ENCODE measurements at regions not wholly inside any gene's neighbourhood (a gene's known extent, or its start where the extent isn't known, plus 50 kb on each side); places are given as distances from the start of the nearest gene placed in this dataset.

- no peaks in the 10 kb centered on the region for H3K27me3 ChIP-seq
- no peak for DNase-seq
- H3K4me1 ChIP-seq, result no peaks in the 10 kb centered on the region
- 89 to 97% methylated on average over 3 to 8 of the region's 8 CpGs for WGBS, 2 donors
- H3K4me3 ChIP-seq, result no peak overlapping the region
- TF ChIP-seq POLR2A (IDR thresholded peaks at IDR 0.05), result no peak
- intact Hi-C loops (cut with DNase I; ENCODE audit: low total_unique reads), result no loop called here
- H3K9me3 ChIP-seq, result no peaks in the 10 kb centered on the region
- H3K36me3 ChIP-seq (ENCODE audit: low read depth, missing control alignments), result no peaks in the 10 kb centered on the region
- no peak overlapping the region for H3K27ac ChIP-seq
Observed at GRCh38 chrX:20477836-20478524, 211.3 kb upstream of the RPS6KA3 start.

- H3K4me3 ChIP-seq, result no peak overlapping the region
- TF ChIP-seq, protein P1, sequence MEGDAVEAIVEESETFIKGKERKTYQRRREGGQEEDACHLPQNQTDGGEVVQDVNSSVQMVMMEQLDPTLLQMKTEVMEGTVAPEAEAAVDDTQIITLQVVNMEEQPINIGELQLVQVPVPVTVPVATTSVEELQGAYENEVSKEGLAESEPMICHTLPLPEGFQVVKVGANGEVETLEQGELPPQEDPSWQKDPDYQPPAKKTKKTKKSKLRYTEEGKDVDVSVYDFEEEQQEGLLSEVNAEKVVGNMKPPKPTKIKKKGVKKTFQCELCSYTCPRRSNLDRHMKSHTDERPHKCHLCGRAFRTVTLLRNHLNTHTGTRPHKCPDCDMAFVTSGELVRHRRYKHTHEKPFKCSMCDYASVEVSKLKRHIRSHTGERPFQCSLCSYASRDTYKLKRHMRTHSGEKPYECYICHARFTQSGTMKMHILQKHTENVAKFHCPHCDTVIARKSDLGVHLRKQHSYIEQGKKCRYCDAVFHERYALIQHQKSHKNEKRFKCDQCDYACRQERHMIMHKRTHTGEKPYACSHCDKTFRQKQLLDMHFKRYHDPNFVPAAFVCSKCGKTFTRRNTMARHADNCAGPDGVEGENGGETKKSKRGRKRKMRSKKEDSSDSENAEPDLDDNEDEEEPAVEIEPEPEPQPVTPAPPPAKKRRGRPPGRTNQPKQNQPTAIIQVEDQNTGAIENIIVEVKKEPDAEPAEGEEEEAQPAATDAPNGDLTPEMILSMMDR (IDR thresholded peaks at IDR 0.05), result no peak
- TF ChIP-seq POLR2A (IDR thresholded peaks at IDR 0.05), result no peak
- DNase-seq, result no peak
- H3K27me3 ChIP-seq, result no peaks in the 10 kb centered on the region
- H3K9me3 ChIP-seq, result no peaks in the 10 kb centered on the region
- H3K36me3 ChIP-seq (ENCODE audit: low read depth, missing control alignments), result no peaks in the 10 kb centered on the region
- no peak overlapping the region for H3K27ac ChIP-seq
- intact Hi-C loops (cut with DNase I; ENCODE audit: low total_unique reads), result no loop called here
- no peaks in the 10 kb centered on the region for H3K4me1 ChIP-seq
- 47 to 54% methylated on average over 3 of the region's 3 CpGs for WGBS, 2 donors
Observed at GRCh38 chrX:20477219-20477618, 210.5 kb upstream of the RPS6KA3 start.

GRCh38 chrX:20472620-20473258, 206.0 kb upstream of the RPS6KA3 start:
- no peak for DNase-seq
- intact Hi-C loops (cut with DNase I; ENCODE audit: low total_unique reads), result no loop called here
- Histone ChIP-seq H3K4me1 (no peaks in the 10 kb centered on the region), H3K4me3 (no peak overlapping the region), H3K27me3 (no peaks in the 10 kb centered on the region), H3K27ac (no peak overlapping the region), H3K36me3 (ENCODE audit: low read depth, missing control alignments) (no peaks in the 10 kb centered on the region), H3K9me3 (no peaks in the 10 kb centered on the region)
- TF ChIP-seq, protein P1 (IDR thresholded peaks at IDR 0.05), result no peak
- no peak for TF ChIP-seq POLR2A (IDR thresholded peaks at IDR 0.05)
- 74 to 79% methylated on average over 4 of the region's 4 CpGs for WGBS, 2 donors

GRCh38 chrX:20472148-20472547, 205.4 kb upstream of the RPS6KA3 start:
- TF ChIP-seq, protein P1 (IDR thresholded peaks at IDR 0.05), result no peak
- TF ChIP-seq POLR2A (IDR thresholded peaks at IDR 0.05), result no peak
- Histone ChIP-seq H3K4me3 (no peak overlapping the region), H3K36me3 (ENCODE audit: low read depth, missing control alignments) (no peaks in the 10 kb centered on the region), H3K27ac (no peak overlapping the region), H3K4me1 (no peaks in the 10 kb centered on the region), H3K27me3 (no peaks in the 10 kb centered on the region), H3K9me3 (no peaks in the 10 kb centered on the region)
- intact Hi-C loops (cut with DNase I; ENCODE audit: low total_unique reads), result no loop called here
- no peak for DNase-seq
- 83 to 84% methylated on average over 1 of the region's 1 CpG for WGBS, 2 donors

GRCh38 chrX:20471483-20471882, 204.8 kb upstream of the RPS6KA3 start:
- H3K27ac ChIP-seq, result no peak overlapping the region
- DNase-seq, result no peak
- no peaks in the 10 kb centered on the region for H3K9me3 ChIP-seq
- no peaks in the 10 kb centered on the region for H3K4me1 ChIP-seq
- H3K4me3 ChIP-seq, result no peak overlapping the region
- TF ChIP-seq POLR2A (IDR thresholded peaks at IDR 0.05), result no peak
- TF ChIP-seq, protein P1 (IDR thresholded peaks at IDR 0.05), result no peak
- H3K27me3 ChIP-seq, result no peaks in the 10 kb centered on the region
- intact Hi-C loops (cut with DNase I; ENCODE audit: low total_unique reads), result no loop called here
- H3K36me3 ChIP-seq (ENCODE audit: low read depth, missing control alignments), result no peaks in the 10 kb centered on the region
